Tibial nerve (tissue), 4 donors: ENCODE measurements at regions not wholly inside any gene's neighbourhood (a gene's known extent, or its start where the extent isn't known, plus 50 kb on each side); places are given as distances from the start of the nearest gene placed in this dataset.

ENCODE experiments used
- EP300 ChIP-seq, 2 donors: sonication (generic); formaldehyde crosslinking; IDR thresholded peaks; one replicate each; pipeline ENCODE4 v1.6.1; 2017; ENCODE audit warnings: antibody characterized with exemption in 2 of 2, mild to moderate bottlenecking in 1 of 2
- POLR2A ChIP-seq, 2 donors: fragments of 450-650 bp; IDR thresholded peaks; one replicate each; pipeline ENCODE4 v1.6.1; 2017; ENCODE audit warnings: antibody characterized with exemption in 2 of 2, mild to moderate bottlenecking in 2 of 2, moderate library complexity in 2 of 2
- TF ChIP-seq, protein P1 (sequence below), 5 experiments: fragments of 200-600 bp in 3 of 5; fragments of 450-650 bp in 2 of 5; sonication (generic) in 3 of 5; IDR thresholded peaks; one replicate each; pipeline ENCODE4 v1.5.1; 2016 to 2019; ENCODE audit warnings: antibody characterized with exemption in 5 of 5, mild to moderate bottlenecking in 3 of 5, moderate library complexity in 2 of 5

DNA sequence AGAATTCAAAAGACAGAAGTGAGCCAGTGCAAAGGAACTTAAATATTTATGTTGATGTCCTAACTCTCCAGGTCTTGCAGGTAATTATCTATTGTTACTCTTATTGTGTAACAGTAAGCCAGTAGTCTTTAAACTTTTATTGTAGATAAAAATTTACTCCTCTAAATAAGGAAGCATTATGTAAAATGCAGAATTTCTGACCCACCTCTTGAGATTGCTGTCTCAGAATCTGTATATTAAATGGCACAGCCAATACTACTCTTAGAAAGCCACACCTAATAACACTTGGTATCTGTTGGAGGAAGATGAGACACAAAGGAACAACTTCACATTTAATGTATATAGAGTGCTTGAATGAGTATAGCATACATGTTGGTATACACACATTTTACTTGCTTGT, 613.5 kb upstream of the ZNF804A start:
- TF ChIP-seq, protein P1, sequence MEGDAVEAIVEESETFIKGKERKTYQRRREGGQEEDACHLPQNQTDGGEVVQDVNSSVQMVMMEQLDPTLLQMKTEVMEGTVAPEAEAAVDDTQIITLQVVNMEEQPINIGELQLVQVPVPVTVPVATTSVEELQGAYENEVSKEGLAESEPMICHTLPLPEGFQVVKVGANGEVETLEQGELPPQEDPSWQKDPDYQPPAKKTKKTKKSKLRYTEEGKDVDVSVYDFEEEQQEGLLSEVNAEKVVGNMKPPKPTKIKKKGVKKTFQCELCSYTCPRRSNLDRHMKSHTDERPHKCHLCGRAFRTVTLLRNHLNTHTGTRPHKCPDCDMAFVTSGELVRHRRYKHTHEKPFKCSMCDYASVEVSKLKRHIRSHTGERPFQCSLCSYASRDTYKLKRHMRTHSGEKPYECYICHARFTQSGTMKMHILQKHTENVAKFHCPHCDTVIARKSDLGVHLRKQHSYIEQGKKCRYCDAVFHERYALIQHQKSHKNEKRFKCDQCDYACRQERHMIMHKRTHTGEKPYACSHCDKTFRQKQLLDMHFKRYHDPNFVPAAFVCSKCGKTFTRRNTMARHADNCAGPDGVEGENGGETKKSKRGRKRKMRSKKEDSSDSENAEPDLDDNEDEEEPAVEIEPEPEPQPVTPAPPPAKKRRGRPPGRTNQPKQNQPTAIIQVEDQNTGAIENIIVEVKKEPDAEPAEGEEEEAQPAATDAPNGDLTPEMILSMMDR (IDR thresholded peaks at IDR 0.05): no peak
- no peak for TF ChIP-seq EP300 (IDR thresholded peaks at IDR 0.05)
- TF ChIP-seq POLR2A (IDR thresholded peaks at IDR 0.05): no peak
